H1 (cell line): ENCODE measurements at regions not wholly inside any gene's neighbourhood (a gene's known extent, or its start where the extent isn't known, plus 50 kb on each side); places are given as distances from the start of the nearest gene placed in this dataset.

ENCODE experiments used
- CTCF ChIA-PET: fragments of 300-600 bp; sonication (Branson Sonifier 250); formaldehyde crosslinking; loops from one replicate; lab custom pipeline; 2021; ENCODE audit not compliant: partially characterized antibody; lab: Charles Lee
- POLR2A ChIA-PET: fragments of 300-600 bp; sonication (Branson Sonifier 250); formaldehyde crosslinking; loops from one replicate; lab custom pipeline; 2021; ENCODE audit warnings: inconsistent platforms; ENCODE audit not compliant: partially characterized antibody; lab: Charles Lee
- DNase-seq, 2 experiments: peaks; one replicate each; pipeline versions ENCODE4 v3.0.0 to v3.0.0-alpha.2; 2010 to 2022; ENCODE audit warnings: low spot score in 2 of 2, low read depth in 1 of 2, mixed read lengths in 1 of 2
- FAIRE-seq: peaks from 2 replicates; lab custom pipeline; 2011; peaks lifted over from hg19 to GRCh38; lab: Jason Lieb, UNC
- H2AFZ ChIP-seq: 2 replicates; pipeline ENCODE4 v1.8.1; 2012; ENCODE audit warnings: low read length, inconsistent platforms
- H2AK5ac ChIP-seq: 2 replicates; pipeline ENCODE4 v1.6.1; 2013; ENCODE audit warnings: low read depth, low read length
- H2BK120ac ChIP-seq: replicated peaks from 2 replicates; pipeline ENCODE3; 2013; ENCODE audit warnings: low read depth, low read length, inconsistent platforms
- H2BK12ac ChIP-seq: 2 replicates; pipeline ENCODE4 v1.6.1; 2013; ENCODE audit warnings: low read depth, low read length
- H2BK15ac ChIP-seq: 2 replicates; pipeline ENCODE4 v1.6.1; 2013; ENCODE audit warnings: low read length
- H2BK20ac ChIP-seq: 2 replicates; pipeline ENCODE4 v1.6.1; 2013; ENCODE audit warnings: low read length
- H2BK5ac ChIP-seq: 2 replicates; pipeline ENCODE4 v1.6.1; 2013; ENCODE audit warnings: low read depth, low read length
- H3K14ac ChIP-seq: 2 replicates; pipeline ENCODE4 v1.6.1; 2013; ENCODE audit warnings: inconsistent platforms; ENCODE audit not compliant: insufficient read length
- H3K18ac ChIP-seq: 2 replicates; pipeline ENCODE4 v1.6.1; 2013; ENCODE audit warnings: low read length; ENCODE audit errors: extremely low read depth
- H3K23ac ChIP-seq: 2 replicates; pipeline ENCODE4 v1.6.1; 2013; ENCODE audit warnings: inconsistent platforms; ENCODE audit not compliant: insufficient read length
- H3K23me2 ChIP-seq: 2 replicates; pipeline ENCODE4 v1.6.1; 2013; ENCODE audit warnings: low read depth, low read length
- H3K27ac ChIP-seq: 2 replicates; pipeline ENCODE4 v1.6.1; 2011; ENCODE audit warnings: low read depth, low read length, inconsistent platforms
- H3K27me3 ChIP-seq, 4 experiments: replicated peaks in 1 of 4; 1 replicate in 1 of 4; 2 replicates in 3 of 4; pipeline versions ENCODE4 v1.6.1 to v1.8.1; 2011 to 2013; ENCODE audit warnings: low read length in 3 of 4, mild to moderate bottlenecking in 3 of 4, inconsistent platforms in 2 of 4, mixed read lengths in 2 of 4, moderate library complexity in 1 of 4; ENCODE audit not compliant: control insufficient read depth in 3 of 4, insufficient read depth in 3 of 4; ENCODE audit errors: extremely low read depth in 1 of 4
- H3K36me3 ChIP-seq, 4 experiments: 2 replicates each; pipeline versions ENCODE4 v1.6.1 to v1.8.1; 2011 to 2013; ENCODE audit warnings: mild to moderate bottlenecking in 4 of 4, low read length in 3 of 4, moderate library complexity in 2 of 4, control low read depth in 1 of 4, inconsistent platforms in 1 of 4; ENCODE audit not compliant: insufficient read depth in 4 of 4, control insufficient read depth in 2 of 4
- H3K4ac ChIP-seq: replicated peaks from 2 replicates; pipeline ENCODE3; 2013; ENCODE audit warnings: low read length, low read depth, mixed read lengths, inconsistent platforms; ENCODE audit not compliant: insufficient read length
- H3K4me1 ChIP-seq, 4 experiments: replicated peaks in 1 of 4; 1 replicate in 1 of 4; 2 replicates in 3 of 4; pipeline versions ENCODE4 v1.6.1 to v1.8.1; 2011 to 2013; ENCODE audit warnings: low read length in 3 of 4, inconsistent platforms in 2 of 4, mixed read lengths in 1 of 4; ENCODE audit not compliant: insufficient read depth in 4 of 4, control insufficient read depth in 3 of 4
- H3K4me2 ChIP-seq, 2 experiments: 2 replicates each; pipeline versions ENCODE4 v1.6.1 to v1.8.1; 2011 to 2013; ENCODE audit warnings: low read depth in 2 of 2, low read length in 2 of 2, control low read depth in 1 of 2, inconsistent platforms in 1 of 2, mild to moderate bottlenecking in 1 of 2; ENCODE audit not compliant: insufficient read depth in 1 of 2
- H3K4me3 ChIP-seq, 4 experiments: fragments of 200-600, 300-600 bp in 1 of 4; sonication (generic), shearing (Covaris generic), sonication (Bioruptor Twin) in 1 of 4; 2 replicates each; pipeline versions ENCODE4 v1.5.1 to v1.8.1; 2011 to 2016; ENCODE audit warnings: low read length in 4 of 4, low read depth in 3 of 4, control low read depth in 2 of 4, inconsistent platforms in 2 of 4, mild to moderate bottlenecking in 2 of 4, mixed read lengths in 1 of 4, moderate library complexity in 1 of 4; ENCODE audit not compliant: insufficient read depth in 2 of 4; ENCODE audit errors: extremely low read depth in 1 of 4
- H3K56ac ChIP-seq: replicated peaks from 2 replicates; pipeline ENCODE3; 2013; ENCODE audit warnings: low read depth, mild to moderate bottlenecking, mixed read lengths, low read length, inconsistent platforms; ENCODE audit not compliant: insufficient read length
- H3K79me1 ChIP-seq: 2 replicates; pipeline ENCODE4 v1.6.1; 2013; ENCODE audit warnings: low read depth, low read length, control low read depth
- H3K79me2 ChIP-seq, 2 experiments: 2 replicates each; pipeline versions ENCODE4 v1.6.1 to v1.8.1; 2012 to 2013; ENCODE audit warnings: low read length in 2 of 2, mild to moderate bottlenecking in 2 of 2, inconsistent platforms in 1 of 2; ENCODE audit not compliant: insufficient read depth in 2 of 2, control insufficient read depth in 1 of 2
- H3K9ac ChIP-seq, 4 experiments: replicated peaks in 1 of 4; 1 replicate in 1 of 4; 2 replicates in 3 of 4; pipeline versions ENCODE4 v1.6.1 to v1.8.1; 2011 to 2013; ENCODE audit warnings: low read depth in 3 of 4, low read length in 3 of 4, control low read depth in 2 of 4, mild to moderate bottlenecking in 2 of 4, moderate library complexity in 2 of 4, inconsistent platforms in 1 of 4; ENCODE audit errors: extremely low read depth in 1 of 4
- H3K9me3 ChIP-seq, 2 experiments: 2 replicates each; pipeline versions ENCODE4 v1.6.1 to v1.8.1; 2012 to 2013; ENCODE audit warnings: mild to moderate bottlenecking in 2 of 2, moderate library complexity in 2 of 2, control low read depth in 1 of 2, inconsistent platforms in 1 of 2, low read depth in 1 of 2, low read length in 1 of 2, mixed read lengths in 1 of 2; ENCODE audit not compliant: insufficient read depth in 2 of 2
- H4K20me1 ChIP-seq, 2 experiments: replicated peaks in 1 of 2; 2 replicates each; pipeline versions ENCODE3 to v1.8.1; 2011 to 2013; ENCODE audit warnings: inconsistent platforms in 2 of 2, low read length in 2 of 2, mild to moderate bottlenecking in 1 of 2; ENCODE audit not compliant: insufficient read depth in 2 of 2, control insufficient read depth in 1 of 2
- H4K5ac ChIP-seq: 2 replicates; pipeline ENCODE4 v1.6.1; 2013; ENCODE audit warnings: low read length, low read depth, mixed read lengths, inconsistent platforms; ENCODE audit not compliant: insufficient read length
- H4K8ac ChIP-seq: 2 replicates; pipeline ENCODE4 v1.8.0; 2013; ENCODE audit warnings: mild to moderate bottlenecking, moderate library complexity, low read length, inconsistent platforms; ENCODE audit not compliant: insufficient read depth; ENCODE audit errors: extremely low read depth
- H4K91ac ChIP-seq: replicated peaks from 2 replicates; pipeline ENCODE3; 2013; ENCODE audit warnings: low read length, mixed read lengths, inconsistent platforms; ENCODE audit not compliant: insufficient read length
- CBX5 ChIP-seq: fragments of 300-800, 300-1000 bp; sonication (generic); IDR thresholded peaks from 2 replicates; pipeline ENCODE4 v1.7.1; 2016; ENCODE audit warnings: antibody characterized with exemption, low read length, low read depth
- CEBPB ChIP-seq: IDR thresholded peaks from 2 replicates; pipeline ENCODE4 v1.6.1; 2012; ENCODE audit warnings: low read depth, low read length
- CHD1 ChIP-seq: IDR thresholded peaks from 2 replicates; pipeline ENCODE4 v1.6.1; 2012; ENCODE audit warnings: low read depth, low read length, improper control_type of control experiment
- CTBP2 ChIP-seq: IDR thresholded peaks from 2 replicates; pipeline ENCODE4 v1.7.0; 2011; ENCODE audit warnings: borderline replicate concordance, mild to moderate bottlenecking, moderate library complexity, mixed read lengths, low read length; ENCODE audit not compliant: insufficient read depth, insufficient read length
- EGR1 ChIP-seq: IDR thresholded peaks from 2 replicates; pipeline ENCODE4 v1.6.1; 2011; ENCODE audit warnings: low read depth, low read length, borderline replicate concordance
- EZH2 ChIP-seq: fragments of 200-600 bp; sonication (generic); IDR thresholded peaks from 2 replicates; pipeline ENCODE4 v1.7.1; 2012; ENCODE audit warnings: low read depth, mild to moderate bottlenecking, moderate library complexity, low read length, inconsistent platforms; ENCODE audit not compliant: severe bottlenecking
- POLR2AphosphoS5 ChIP-seq: IDR thresholded peaks from 2 replicates; pipeline ENCODE4 v1.6.1; 2011; ENCODE audit warnings: low read depth, low read length
- RFX5 ChIP-seq: IDR thresholded peaks from 2 replicates; pipeline ENCODE4 v1.6.1; 2011; ENCODE audit warnings: low read depth, low read length, improper control_type of control experiment, borderline replicate concordance
- SIN3A ChIP-seq, 2 experiments: IDR thresholded peaks in 1 of 2; conservative IDR thresholded peaks in 1 of 2; 2 replicates each; pipeline ENCODE4 v1.6.1; 2011 to 2012; ENCODE audit warnings: low read length in 2 of 2, improper control_type of control experiment in 1 of 2, low read depth in 1 of 2, mild to moderate bottlenecking in 1 of 2
- SIRT6 ChIP-seq: IDR thresholded peaks from one replicate; pipeline ENCODE4 v1.7.1; 2012; ENCODE audit warnings: low read length, inconsistent platforms
- TAF7 ChIP-seq: optimal IDR thresholded peaks from 2 replicates; pipeline ENCODE3; 2011; ENCODE audit warnings: low read depth, mild to moderate bottlenecking, inconsistent platforms, low read length, moderate library complexity, borderline replicate concordance
- ZNF274 ChIP-seq: IDR thresholded peaks from 2 replicates; pipeline ENCODE4 v1.7.0; 2012; ENCODE audit warnings: low read length, borderline replicate concordance; ENCODE audit errors: extremely low read depth
- WGBS, 2 experiments: shearing (Covaris generic) in 1 of 2; methylation state at CpG; one replicate each; pipeline versions ENCODE4 v1.1.6 to v1.1.7; 2013 to 2015; ENCODE audit warnings: low lambda C conversion rate in 2 of 2, mixed read lengths in 2 of 2, inconsistent platforms in 1 of 2, low coverage in 1 of 2, missing lambda C conversion rate in 1 of 2; ENCODE audit not compliant: insufficient replicate concordance in 2 of 2, insufficient coverage in 1 of 2, insufficient read length in 1 of 2; ENCODE audit errors: extremely low coverage in 1 of 2, missing lambda C conversion rate in 1 of 2; 5-methylcytosine and 5-hydroxymethylcytosine counted together
- TF ChIP-seq, protein P1 (sequence below): IDR thresholded peaks from 2 replicates; pipeline ENCODE4 v1.6.1; 2012; ENCODE audit warnings: inconsistent platforms
- TF ChIP-seq, protein P2 (sequence below): IDR thresholded peaks from 2 replicates; pipeline ENCODE4 v1.6.1; 2012; ENCODE audit warnings: inconsistent platforms

DNA sequence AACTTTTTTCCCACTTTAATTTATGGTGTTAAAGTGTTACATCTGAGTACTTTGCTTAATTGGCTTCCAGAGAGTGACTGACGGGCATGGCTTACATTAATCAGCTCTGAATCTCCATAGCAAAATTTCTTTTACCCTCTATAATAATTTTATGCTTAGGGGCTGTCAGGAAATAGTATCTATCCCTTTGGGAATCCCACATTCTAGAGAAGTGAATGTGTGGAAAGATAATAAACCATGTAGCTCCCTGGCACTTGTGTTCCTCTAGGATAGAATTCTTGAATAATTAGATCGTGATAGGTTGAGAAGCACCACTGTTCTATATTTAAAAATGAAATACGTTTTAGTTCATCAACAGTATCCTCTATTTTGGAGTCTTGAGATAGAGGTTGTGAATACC is 89.6 kb downstream of the DNAJB9 start:
- Histone ChIP-seq H2BK5ac (no peak overlapping the region), H3K27ac (no peak overlapping the region), H3K27me3 (no peaks in the 10 kb centered on the region), H4K8ac (no peak overlapping the region), H3K4ac (no peak overlapping the region), H3K9ac (no peak overlapping the region), H3K14ac (no peak overlapping the region), H3K23me2 (no peaks in the 10 kb centered on the region), H3K4me1 (no peaks in the 10 kb centered on the region), H3K79me2 (no peaks in the 10 kb centered on the region), H4K91ac (no peak overlapping the region), H4K20me1 (no peaks in the 10 kb centered on the region), H3K9me3 (no peaks in the 10 kb centered on the region; a peak in 1 of 4 replicates), H3K79me1 (no peaks in the 10 kb centered on the region), H2BK20ac (no peak overlapping the region), H3K36me3 (no peaks in the 10 kb centered on the region), H2BK15ac (no peak overlapping the region), H2BK12ac (no peak overlapping the region), H4K5ac (no peak overlapping the region), H3K18ac (no peak overlapping the region), H3K4me3 (no peak overlapping the region), H2AFZ (no peak overlapping the region), H2BK120ac (no peak overlapping the region), H3K4me2 (no peak overlapping the region), H2AK5ac (no peak overlapping the region), H3K23ac (no peak overlapping the region), H3K56ac (no peak overlapping the region)
- DNase-seq = no peak
- POLR2A ChIA-PET = no interaction called here
- TF ChIP-seq ZNF274 (no peak), EZH2 (no peak), CBX5 (no peak), POLR2AphosphoS5 (no peak), RFX5 (no peak), SIRT6 (no peak), SIN3A (conservative IDR thresholded peaks at IDR 0.05 in 1 of 2, IDR thresholded peaks at IDR 0.05 in 1 of 2; ENCODE audit: low read depth in 1 of 2, low read length in 2 of 2) (no peak), EGR1 (no peak), TAF7 (no peak), CEBPB (no peak), CHD1 (no peak), CTBP2 (no peak)
- TF ChIP-seq, protein P1, sequence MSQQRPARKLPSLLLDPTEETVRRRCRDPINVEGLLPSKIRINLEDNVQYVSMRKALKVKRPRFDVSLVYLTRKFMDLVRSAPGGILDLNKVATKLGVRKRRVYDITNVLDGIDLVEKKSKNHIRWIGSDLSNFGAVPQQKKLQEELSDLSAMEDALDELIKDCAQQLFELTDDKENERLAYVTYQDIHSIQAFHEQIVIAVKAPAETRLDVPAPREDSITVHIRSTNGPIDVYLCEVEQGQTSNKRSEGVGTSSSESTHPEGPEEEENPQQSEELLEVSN = no peak
- TF ChIP-seq, protein P2, sequence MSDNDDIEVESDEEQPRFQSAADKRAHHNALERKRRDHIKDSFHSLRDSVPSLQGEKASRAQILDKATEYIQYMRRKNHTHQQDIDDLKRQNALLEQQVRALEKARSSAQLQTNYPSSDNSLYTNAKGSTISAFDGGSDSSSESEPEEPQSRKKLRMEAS = no peak
- CTCF ChIA-PET = interaction anchor here (0.6 to 3.4 kb wide), 7 partner anchors 11 to 1274 kb away, joined by 3 to 16 read pairs (median 4); no protein-coding TSS in a partner anchor
- FAIRE-seq = no peak
- WGBS, 2 experiments = 84% methylated on average over 3 of the region's 3 CpGs; no CpG with 5 or more reads in 1 of the 2 experiments
